ENCODE measurements at regions not wholly inside any gene's neighbourhood (a gene's known extent, or its start where the extent isn't known, plus 50 kb on each side); places are given as distances from the start of the nearest gene placed in this dataset.

DNA sequence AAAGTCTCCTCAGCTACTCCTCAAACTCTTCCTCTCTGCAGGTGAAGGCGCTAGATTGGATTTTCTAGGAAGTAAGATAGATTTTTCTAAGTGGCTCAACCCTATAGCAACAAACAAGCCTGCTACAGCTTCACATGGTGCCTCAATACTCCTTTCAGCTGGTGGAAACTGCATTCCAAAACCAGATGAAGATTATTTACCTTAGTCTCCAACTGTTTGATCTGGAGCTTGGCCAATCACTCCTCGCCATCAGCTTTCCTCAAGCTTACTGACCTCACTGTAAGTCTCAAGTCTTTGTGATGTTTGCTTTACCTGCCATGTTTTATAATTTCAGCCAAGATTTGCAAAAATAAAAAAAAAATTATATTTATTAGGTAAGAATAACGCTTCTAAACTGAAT, 622.4 kb downstream of the CHSY3 start (continued):
- TF ChIP-seq, protein P1, sequence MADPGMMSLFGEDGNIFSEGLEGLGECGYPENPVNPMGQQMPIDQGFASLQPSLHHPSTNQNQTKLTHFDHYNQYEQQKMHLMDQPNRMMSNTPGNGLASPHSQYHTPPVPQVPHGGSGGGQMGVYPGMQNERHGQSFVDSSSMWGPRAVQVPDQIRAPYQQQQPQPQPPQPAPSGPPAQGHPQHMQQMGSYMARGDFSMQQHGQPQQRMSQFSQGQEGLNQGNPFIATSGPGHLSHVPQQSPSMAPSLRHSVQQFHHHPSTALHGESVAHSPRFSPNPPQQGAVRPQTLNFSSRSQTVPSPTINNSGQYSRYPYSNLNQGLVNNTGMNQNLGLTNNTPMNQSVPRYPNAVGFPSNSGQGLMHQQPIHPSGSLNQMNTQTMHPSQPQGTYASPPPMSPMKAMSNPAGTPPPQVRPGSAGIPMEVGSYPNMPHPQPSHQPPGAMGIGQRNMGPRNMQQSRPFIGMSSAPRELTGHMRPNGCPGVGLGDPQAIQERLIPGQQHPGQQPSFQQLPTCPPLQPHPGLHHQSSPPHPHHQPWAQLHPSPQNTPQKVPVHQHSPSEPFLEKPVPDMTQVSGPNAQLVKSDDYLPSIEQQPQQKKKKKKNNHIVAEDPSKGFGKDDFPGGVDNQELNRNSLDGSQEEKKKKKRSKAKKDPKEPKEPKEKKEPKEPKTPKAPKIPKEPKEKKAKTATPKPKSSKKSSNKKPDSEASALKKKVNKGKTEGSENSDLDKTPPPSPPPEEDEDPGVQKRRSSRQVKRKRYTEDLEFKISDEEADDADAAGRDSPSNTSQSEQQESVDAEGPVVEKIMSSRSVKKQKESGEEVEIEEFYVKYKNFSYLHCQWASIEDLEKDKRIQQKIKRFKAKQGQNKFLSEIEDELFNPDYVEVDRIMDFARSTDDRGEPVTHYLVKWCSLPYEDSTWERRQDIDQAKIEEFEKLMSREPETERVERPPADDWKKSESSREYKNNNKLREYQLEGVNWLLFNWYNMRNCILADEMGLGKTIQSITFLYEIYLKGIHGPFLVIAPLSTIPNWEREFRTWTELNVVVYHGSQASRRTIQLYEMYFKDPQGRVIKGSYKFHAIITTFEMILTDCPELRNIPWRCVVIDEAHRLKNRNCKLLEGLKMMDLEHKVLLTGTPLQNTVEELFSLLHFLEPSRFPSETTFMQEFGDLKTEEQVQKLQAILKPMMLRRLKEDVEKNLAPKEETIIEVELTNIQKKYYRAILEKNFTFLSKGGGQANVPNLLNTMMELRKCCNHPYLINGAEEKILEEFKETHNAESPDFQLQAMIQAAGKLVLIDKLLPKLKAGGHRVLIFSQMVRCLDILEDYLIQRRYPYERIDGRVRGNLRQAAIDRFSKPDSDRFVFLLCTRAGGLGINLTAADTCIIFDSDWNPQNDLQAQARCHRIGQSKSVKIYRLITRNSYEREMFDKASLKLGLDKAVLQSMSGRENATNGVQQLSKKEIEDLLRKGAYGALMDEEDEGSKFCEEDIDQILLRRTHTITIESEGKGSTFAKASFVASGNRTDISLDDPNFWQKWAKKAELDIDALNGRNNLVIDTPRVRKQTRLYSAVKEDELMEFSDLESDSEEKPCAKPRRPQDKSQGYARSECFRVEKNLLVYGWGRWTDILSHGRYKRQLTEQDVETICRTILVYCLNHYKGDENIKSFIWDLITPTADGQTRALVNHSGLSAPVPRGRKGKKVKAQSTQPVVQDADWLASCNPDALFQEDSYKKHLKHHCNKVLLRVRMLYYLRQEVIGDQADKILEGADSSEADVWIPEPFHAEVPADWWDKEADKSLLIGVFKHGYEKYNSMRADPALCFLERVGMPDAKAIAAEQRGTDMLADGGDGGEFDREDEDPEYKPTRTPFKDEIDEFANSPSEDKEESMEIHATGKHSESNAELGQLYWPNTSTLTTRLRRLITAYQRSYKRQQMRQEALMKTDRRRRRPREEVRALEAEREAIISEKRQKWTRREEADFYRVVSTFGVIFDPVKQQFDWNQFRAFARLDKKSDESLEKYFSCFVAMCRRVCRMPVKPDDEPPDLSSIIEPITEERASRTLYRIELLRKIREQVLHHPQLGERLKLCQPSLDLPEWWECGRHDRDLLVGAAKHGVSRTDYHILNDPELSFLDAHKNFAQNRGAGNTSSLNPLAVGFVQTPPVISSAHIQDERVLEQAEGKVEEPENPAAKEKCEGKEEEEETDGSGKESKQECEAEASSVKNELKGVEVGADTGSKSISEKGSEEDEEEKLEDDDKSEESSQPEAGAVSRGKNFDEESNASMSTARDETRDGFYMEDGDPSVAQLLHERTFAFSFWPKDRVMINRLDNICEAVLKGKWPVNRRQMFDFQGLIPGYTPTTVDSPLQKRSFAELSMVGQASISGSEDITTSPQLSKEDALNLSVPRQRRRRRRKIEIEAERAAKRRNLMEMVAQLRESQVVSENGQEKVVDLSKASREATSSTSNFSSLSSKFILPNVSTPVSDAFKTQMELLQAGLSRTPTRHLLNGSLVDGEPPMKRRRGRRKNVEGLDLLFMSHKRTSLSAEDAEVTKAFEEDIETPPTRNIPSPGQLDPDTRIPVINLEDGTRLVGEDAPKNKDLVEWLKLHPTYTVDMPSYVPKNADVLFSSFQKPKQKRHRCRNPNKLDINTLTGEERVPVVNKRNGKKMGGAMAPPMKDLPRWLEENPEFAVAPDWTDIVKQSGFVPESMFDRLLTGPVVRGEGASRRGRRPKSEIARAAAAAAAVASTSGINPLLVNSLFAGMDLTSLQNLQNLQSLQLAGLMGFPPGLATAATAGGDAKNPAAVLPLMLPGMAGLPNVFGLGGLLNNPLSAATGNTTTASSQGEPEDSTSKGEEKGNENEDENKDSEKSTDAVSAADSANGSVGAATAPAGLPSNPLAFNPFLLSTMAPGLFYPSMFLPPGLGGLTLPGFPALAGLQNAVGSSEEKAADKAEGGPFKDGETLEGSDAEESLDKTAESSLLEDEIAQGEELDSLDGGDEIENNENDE (IDR thresholded peaks at IDR 0.05; ENCODE audit: insufficient replicate concordance, low read length): no peak
- TF ChIP-seq SP4 (IDR thresholded peaks at IDR 0.05; ENCODE audit: low read length) (no peak), POLR2A (IDR thresholded peaks at IDR 0.05; ENCODE audit: control extremely low read depth in 1 of 2, low read depth in 2 of 2, low read length in 2 of 2) (no peak), SIN3A (conservative IDR thresholded peaks at IDR 0.05 in 1 of 2, IDR thresholded peaks at IDR 0.05 in 1 of 2; ENCODE audit: low read depth in 1 of 2, low read length in 2 of 2) (no peak), YY1 (IDR thresholded peaks at IDR 0.05; ENCODE audit: low read depth, low read length) (no peak), TBP (IDR thresholded peaks at IDR 0.05; ENCODE audit: low read depth, low read length) (no peak), RBBP5 (IDR thresholded peaks at IDR 0.05; ENCODE audit: borderline replicate concordance, low read depth, low read length) (no peak), BCL11A (IDR thresholded peaks at IDR 0.05; ENCODE audit: low read depth in 2 of 2, low read length in 2 of 2) (no peak)
- TF ChIP-seq, protein P2, sequence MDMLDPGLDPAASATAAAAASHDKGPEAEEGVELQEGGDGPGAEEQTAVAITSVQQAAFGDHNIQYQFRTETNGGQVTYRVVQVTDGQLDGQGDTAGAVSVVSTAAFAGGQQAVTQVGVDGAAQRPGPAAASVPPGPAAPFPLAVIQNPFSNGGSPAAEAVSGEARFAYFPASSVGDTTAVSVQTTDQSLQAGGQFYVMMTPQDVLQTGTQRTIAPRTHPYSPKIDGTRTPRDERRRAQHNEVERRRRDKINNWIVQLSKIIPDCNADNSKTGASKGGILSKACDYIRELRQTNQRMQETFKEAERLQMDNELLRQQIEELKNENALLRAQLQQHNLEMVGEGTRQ (IDR thresholded peaks at IDR 0.05; ENCODE audit: low read length): no peak

Data from H1 (cell line).